T47D (cell line): ENCODE measurements at regions not wholly inside any gene's neighbourhood (a gene's known extent, or its start where the extent isn't known, plus 50 kb on each side); places are given as distances from the start of the nearest gene placed in this dataset.

ENCODE experiments used
- DNase-seq, 2 experiments: peaks; one replicate each; pipeline versions ENCODE4 v3.0.0 to v3.0.0-alpha.2; 2011 to 2012; ENCODE audit warnings: low read depth in 1 of 2, low spot score in 1 of 2
- JUND ChIP-seq: IDR thresholded peaks from 2 replicates; pipeline ENCODE4 v1.6.1; 2012; ENCODE audit warnings: low read depth
- in situ Hi-C: cut with HindIII; loops from 2 replicates; pipeline ENCODE4 v1.10.0; 2016; ENCODE audit warnings: low sequenced_read_pairs, low pct_unique_long_range_greater_than_20kb

- in situ Hi-C loops, result no loop called here
- TF ChIP-seq JUND, result no peak
- DNase-seq, result no peak
Observed at GRCh38 chr1:73167009-73167657, 884.8 kb upstream of the NEGR1 start.

- DNase-seq, result no peak
- in situ Hi-C loops, result no loop called here
- no peak for TF ChIP-seq JUND
Observed at GRCh38 chr1:73162564-73162963, 880.2 kb upstream of the NEGR1 start.

GRCh38 chr1:73161418-73161817 is 879.1 kb upstream of the NEGR1 start:
- in situ Hi-C loops, result no loop called here
- TF ChIP-seq JUND, result no peak
- DNase-seq, result no peak

- in situ Hi-C loops, result no loop called here
- DNase-seq, result no peak
- no peak for TF ChIP-seq JUND
Observed at GRCh38 chr1:73160759-73161158, 878.4 kb upstream of the NEGR1 start.

- DNase-seq, result no peak
- in situ Hi-C loops, result no loop called here
- TF ChIP-seq JUND, result no peak
Observed at GRCh38 chr1:73144311-73144710, 862.0 kb upstream of the NEGR1 start.

GRCh38 chr1:73136975-73137374 is 854.6 kb upstream of the NEGR1 start:
- no peak for TF ChIP-seq JUND
- in situ Hi-C loops, result no loop called here
- DNase-seq, result no peak

- in situ Hi-C loops, result no loop called here
- peak in 1 of 2 experiments; percentile 15 for DNase-seq
- TF ChIP-seq JUND, result no peak
Observed at GRCh38 chr1:73106931-73107330, 824.6 kb upstream of the NEGR1 start.

GRCh38 chr1:73105755-73106154 is 823.4 kb upstream of the NEGR1 start:
- in situ Hi-C loops, result no loop called here
- no peak for TF ChIP-seq JUND
- no peak for DNase-seq

GRCh38 chr1:73104749-73105148 is 822.4 kb upstream of the NEGR1 start:
- in situ Hi-C loops, result no loop called here

GRCh38 chr1:73100216-73100615 is 817.9 kb upstream of the NEGR1 start:
- in situ Hi-C loops, result no loop called here
- DNase-seq, result peak; percentile 3 to 36
- no peak for TF ChIP-seq JUND

More at GRCh38 chr1:73104749-73105148, 822.4 kb upstream of the NEGR1 start:
- no peak for DNase-seq
- no peak for TF ChIP-seq JUND

GRCh38 chr1:73097917-73098316 is 815.6 kb upstream of the NEGR1 start:
- in situ Hi-C loops, result no loop called here
- TF ChIP-seq JUND, result no peak
- no peak for DNase-seq

- no peak for DNase-seq
- TF ChIP-seq JUND, result no peak
- in situ Hi-C loops, result no loop called here
Observed at GRCh38 chr1:73096841-73097240, 814.5 kb upstream of the NEGR1 start.

GRCh38 chr1:73092383-73092782 is 810.0 kb upstream of the NEGR1 start:
- in situ Hi-C loops, result no loop called here
- TF ChIP-seq JUND, result no peak
- no peak for DNase-seq

GRCh38 chr1:73066866-73067265 is 784.5 kb upstream of the NEGR1 start:
- no peak for TF ChIP-seq JUND
- in situ Hi-C loops, result no loop called here
- DNase-seq, result no peak
